ENCODE measurements at regions not wholly inside any gene's neighbourhood (a gene's known extent, or its start where the extent isn't known, plus 50 kb on each side); places are given as distances from the start of the nearest gene placed in this dataset.

GRCh38 chr16:13306161-13306995 lies 405.0 kb downstream of the SHISA9 start:
- ATAC-seq (ENCODE audit: low read depth): no peak
- H3K27me3 Mint-ChIP-seq: peaks cover 3% of the 10 kb centered on the region
- H3K9me3 Mint-ChIP-seq: peaks cover 2% of the 10 kb centered on the region
- H3K36me3 Mint-ChIP-seq (ENCODE audit: low read depth): no peaks in the 10 kb centered on the region
- H3K4me3 Mint-ChIP-seq: no peak overlapping the region
- POLR2A ChIA-PET: no interaction called here
- no peaks in the 10 kb centered on the region for H3K4me1 Mint-ChIP-seq
- CTCF ChIA-PET: no interaction called here
- DNase-seq: no peak
- H3K27ac Mint-ChIP-seq: no peak overlapping the region
- TF ChIP-seq CTCF (IDR thresholded peaks at IDR 0.05): no peak
- intact Hi-C loops (cut with micrococcal nuclease): no loop called here

- Mint-ChIP-seq H3K4me1 (no peaks in the 10 kb centered on the region), H3K4me3 (no peak overlapping the region), H3K27me3 (peaks cover 3% of the 10 kb centered on the region), H3K9me3 (peaks cover 3% of the 10 kb centered on the region), H3K36me3 (ENCODE audit: low read depth) (no peaks in the 10 kb centered on the region), H3K27ac (no peak overlapping the region)
- no peak for ATAC-seq (ENCODE audit: low read depth)
- intact Hi-C loops (cut with micrococcal nuclease): no loop called here
- no peak for TF ChIP-seq CTCF (IDR thresholded peaks at IDR 0.05)
- ChIA-PET POLR2A (no interaction called here), CTCF (no interaction called here)
- DNase-seq: no peak
Observed at GRCh38 chr16:13307255-13307654, 405.9 kb downstream of the SHISA9 start.

- POLR2A ChIA-PET: no interaction called here
- intact Hi-C loops (cut with micrococcal nuclease): no loop called here
Observed at GRCh38 chr16:13307851-13308250, 406.5 kb downstream of the SHISA9 start.

GRCh38 chr16:13312063-13312462 lies 410.7 kb downstream of the SHISA9 start:
- CTCF ChIA-PET: no interaction called here
- intact Hi-C loops (cut with micrococcal nuclease): no loop called here
- DNase-seq: no peak
- POLR2A ChIA-PET: no interaction called here
- H3K27me3 Mint-ChIP-seq: peaks cover 3% of the 10 kb centered on the region
- no peak overlapping the region for H3K27ac Mint-ChIP-seq
- H3K4me1 Mint-ChIP-seq: peaks cover 5% of the 10 kb centered on the region
- no peak for TF ChIP-seq CTCF (IDR thresholded peaks at IDR 0.05)
- peaks cover 4% of the 10 kb centered on the region for H3K9me3 Mint-ChIP-seq
- ATAC-seq (ENCODE audit: low read depth): no peak
- no peak overlapping the region for H3K4me3 Mint-ChIP-seq
- no peaks in the 10 kb centered on the region for H3K36me3 Mint-ChIP-seq (ENCODE audit: low read depth)

More at GRCh38 chr16:13307851-13308250, 406.5 kb downstream of the SHISA9 start:
- CTCF ChIA-PET: no interaction called here
- H3K27me3 Mint-ChIP-seq: peaks cover 3% of the 10 kb centered on the region
- peaks cover 4% of the 10 kb centered on the region for H3K9me3 Mint-ChIP-seq
- H3K27ac Mint-ChIP-seq: no peak overlapping the region
- no peaks in the 10 kb centered on the region for H3K36me3 Mint-ChIP-seq (ENCODE audit: low read depth)
- no peaks in the 10 kb centered on the region for H3K4me1 Mint-ChIP-seq
- ATAC-seq (ENCODE audit: low read depth) (no peak), DNase-seq (no peak)
- H3K4me3 Mint-ChIP-seq: no peak overlapping the region
- no peak for TF ChIP-seq CTCF (IDR thresholded peaks at IDR 0.05)

- DNase-seq (no peak), ATAC-seq (ENCODE audit: low read depth) (no peak)
- no peak overlapping the region for H3K4me3 Mint-ChIP-seq
- no peak overlapping the region for H3K27ac Mint-ChIP-seq
- ChIA-PET POLR2A (no interaction called here), CTCF (no interaction called here)
- no peak for TF ChIP-seq CTCF (IDR thresholded peaks at IDR 0.05)
- intact Hi-C loops (cut with micrococcal nuclease): no loop called here
- H3K4me1 Mint-ChIP-seq: peaks cover 5% of the 10 kb centered on the region
- peaks cover 2% of the 10 kb centered on the region for H3K9me3 Mint-ChIP-seq
- no peaks in the 10 kb centered on the region for H3K36me3 Mint-ChIP-seq (ENCODE audit: low read depth)
- H3K27me3 Mint-ChIP-seq: peaks cover 3% of the 10 kb centered on the region
Observed at GRCh38 chr16:13313351-13313750, 412.0 kb downstream of the SHISA9 start.

Data from activated B cell treated with CpG ODN at 0.5 μM for 24 hours (primary cell).